ENCODE measurements at regions not wholly inside any gene's neighbourhood (a gene's known extent, or its start where the extent isn't known, plus 50 kb on each side); places are given as distances from the start of the nearest gene placed in this dataset.
"Not testable (repeated sequence)": the region's sequence is repeated elsewhere in the genome, so short reads cannot be mapped to it uniquely, and the experiment has no call there.

GRCh38 chr6:62819640-62820039, 391.6 kb upstream of the FKBP1C start:
- DNase-seq (ENCODE audit: low spot score): no peak

DNA sequence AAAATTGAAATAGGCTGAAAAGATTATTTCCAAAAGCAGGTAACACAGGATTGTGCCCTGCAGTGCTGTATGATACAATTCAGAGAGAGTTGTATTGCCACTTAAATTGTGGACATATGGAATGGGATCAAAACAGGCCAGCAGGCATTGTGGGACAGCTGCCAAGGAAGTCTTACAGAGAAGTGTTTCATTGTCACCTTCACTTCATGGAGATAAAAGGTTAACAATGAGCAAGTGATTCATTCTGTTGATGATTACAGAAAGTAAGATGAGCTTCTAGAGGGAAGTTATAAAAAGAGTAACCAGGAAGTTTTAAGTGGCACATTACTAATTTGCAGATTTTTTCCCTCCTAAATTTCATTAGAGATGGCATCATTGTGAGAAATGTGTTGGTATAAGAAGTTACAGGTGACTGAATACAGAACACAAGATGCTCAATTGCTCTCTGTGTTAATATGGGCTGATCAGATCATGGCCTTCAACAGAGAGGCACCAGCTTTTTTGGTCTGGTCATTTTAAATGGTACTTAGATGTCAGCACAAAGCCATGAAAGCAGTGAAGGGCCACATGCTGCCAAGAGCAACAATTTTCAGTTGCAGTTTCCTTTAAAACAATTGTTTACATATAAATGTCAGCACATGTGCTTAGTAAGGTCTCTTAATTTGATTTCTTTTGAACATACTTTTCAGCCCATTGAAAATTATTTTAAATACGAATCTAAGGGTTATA, 402.5 kb upstream of the FKBP1C start:
- DNase-seq (ENCODE audit: low spot score): no peak

DNA sequence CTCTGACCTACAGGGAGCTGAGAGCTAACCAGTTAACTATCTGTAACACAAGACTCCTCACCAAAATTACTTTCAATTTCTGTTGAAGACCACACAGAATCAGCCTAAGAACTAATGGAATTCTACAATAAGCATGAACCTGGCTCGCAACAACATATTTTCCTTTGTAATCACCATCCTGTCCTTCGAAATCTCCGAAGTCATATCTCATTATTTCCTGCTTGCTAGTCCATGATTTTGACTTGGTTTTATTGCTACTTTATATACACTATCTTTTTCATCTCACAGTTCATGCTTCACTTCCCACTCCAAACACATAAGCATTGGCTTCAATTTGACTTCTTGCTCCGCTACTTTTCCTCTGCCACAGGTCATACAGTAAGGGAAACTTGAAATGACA, 405.8 kb upstream of the FKBP1C start:
- DNase-seq (ENCODE audit: low spot score): no peak

DNA sequence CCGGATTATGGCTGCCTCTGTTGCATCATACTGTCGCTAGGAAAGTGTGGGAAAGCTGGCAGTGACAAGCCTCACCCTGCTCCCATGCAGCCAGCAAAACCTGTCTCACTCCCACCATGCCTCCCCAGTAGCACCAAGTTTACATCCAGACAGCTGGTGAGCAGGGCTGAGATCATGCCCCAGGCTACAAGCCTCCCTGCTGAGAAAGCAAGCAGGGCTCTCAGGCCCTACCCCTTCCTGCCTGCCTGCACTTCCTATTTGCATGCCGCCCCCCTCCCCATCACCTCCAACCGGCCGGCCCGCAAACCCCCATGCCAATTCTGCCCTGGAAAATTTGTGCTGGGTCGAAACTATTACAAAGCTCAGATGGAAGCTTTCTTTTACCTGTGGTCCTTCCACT, 408.2 kb upstream of the FKBP1C start:
- no peak for DNase-seq (ENCODE audit: low spot score)

GRCh38 chr6:62797190-62797589, 414.1 kb upstream of the FKBP1C start:
- no peak for DNase-seq (ENCODE audit: low spot score)

DNA sequence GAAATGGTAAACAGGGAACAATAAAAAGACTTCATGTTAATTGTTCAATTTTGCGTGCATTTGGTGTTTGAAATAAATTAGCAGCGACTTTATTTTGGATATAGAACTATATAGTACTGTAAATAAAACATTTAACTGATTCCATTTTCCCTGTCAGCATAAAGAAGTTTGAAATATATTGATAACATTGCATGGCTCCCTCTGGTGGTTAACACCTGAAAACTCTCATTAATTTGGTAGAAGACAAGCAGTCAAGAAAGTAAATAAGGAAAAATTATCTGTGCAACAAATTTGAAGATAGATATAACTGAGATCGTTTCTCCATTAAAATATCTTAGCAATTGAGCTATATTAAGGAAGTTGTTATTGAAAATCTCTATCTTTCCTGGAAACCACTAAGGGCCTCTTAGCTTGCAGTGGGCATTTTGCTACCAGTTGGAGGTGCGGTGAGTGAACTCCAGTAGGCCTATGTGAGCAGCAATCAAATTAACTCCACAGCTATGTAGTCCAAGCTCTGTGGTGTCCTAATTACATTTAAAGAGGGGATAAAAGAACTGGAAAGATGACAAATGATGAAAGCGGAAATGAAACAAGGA, 435.7 kb upstream of the FKBP1C start:
- peak; percentile 1 for DNase-seq (ENCODE audit: low spot score)

- not testable (repeated sequence) for DNase-seq (ENCODE audit: low spot score)
Measured at GRCh38 chr6:62766174-62766573, 445.1 kb upstream of the FKBP1C start.

- no peak for DNase-seq (ENCODE audit: low spot score)
Measured at GRCh38 chr6:62764841-62765240, 446.4 kb upstream of the FKBP1C start.

DNA sequence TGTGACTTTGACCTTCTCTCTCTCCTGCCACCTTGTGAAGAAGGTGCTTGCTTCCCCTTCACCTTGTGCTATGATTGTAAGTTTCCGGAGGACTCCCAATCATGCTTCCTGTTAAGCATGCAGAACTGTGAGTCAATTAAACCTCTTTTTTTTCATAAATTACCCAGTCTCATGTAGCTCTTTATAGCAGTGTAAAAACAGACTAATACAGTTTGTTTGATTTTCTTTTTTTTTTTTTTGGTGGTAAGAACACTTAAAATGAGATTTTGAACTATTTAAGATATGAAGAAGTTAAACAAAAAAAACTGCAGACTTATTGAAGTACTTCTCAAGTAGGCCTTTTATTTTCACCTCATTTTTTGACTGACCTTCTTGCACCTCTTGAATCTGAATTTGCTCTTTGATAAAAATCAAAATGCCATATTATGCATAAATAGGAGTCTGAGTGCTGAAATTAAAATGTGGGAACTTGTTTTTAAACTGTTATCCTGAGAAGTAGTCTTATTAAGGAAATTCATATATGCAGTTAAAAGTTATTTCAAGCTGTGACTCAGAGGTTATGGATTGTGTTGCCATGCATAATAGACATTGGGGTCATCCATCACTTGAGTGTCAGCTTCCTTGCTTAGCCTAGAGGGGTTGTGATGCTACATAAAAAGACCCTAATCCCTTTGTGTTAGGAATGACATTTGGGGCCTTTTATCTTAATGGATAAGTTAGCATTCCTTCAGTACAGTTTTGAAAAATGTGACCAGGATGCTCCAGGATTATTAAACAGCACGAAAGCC, 447.9 kb upstream of the FKBP1C start:
- DNase-seq (ENCODE audit: low spot score): no peak

DNA sequence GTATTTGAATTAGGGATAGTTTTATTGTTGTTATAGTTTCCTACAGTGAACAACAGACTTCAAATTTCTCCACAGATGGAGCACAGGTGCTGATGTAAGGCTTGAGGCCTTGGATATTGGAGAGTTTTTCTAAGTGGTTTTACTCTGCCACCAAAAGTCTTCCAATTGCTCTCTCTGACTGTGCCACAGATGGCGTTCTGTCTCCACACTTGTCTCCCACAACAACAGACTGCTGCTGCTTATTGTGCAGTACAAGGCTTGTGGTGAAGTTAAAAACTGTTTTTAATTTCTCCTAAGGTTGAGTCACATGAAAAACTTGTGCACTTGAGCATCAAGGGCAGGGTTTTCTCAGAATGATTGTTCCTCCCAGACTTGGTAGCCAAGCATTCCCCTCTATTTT, 460.9 kb upstream of the KHDRBS2 start:
- no peak for DNase-seq (ENCODE audit: low spot score)

DNA sequence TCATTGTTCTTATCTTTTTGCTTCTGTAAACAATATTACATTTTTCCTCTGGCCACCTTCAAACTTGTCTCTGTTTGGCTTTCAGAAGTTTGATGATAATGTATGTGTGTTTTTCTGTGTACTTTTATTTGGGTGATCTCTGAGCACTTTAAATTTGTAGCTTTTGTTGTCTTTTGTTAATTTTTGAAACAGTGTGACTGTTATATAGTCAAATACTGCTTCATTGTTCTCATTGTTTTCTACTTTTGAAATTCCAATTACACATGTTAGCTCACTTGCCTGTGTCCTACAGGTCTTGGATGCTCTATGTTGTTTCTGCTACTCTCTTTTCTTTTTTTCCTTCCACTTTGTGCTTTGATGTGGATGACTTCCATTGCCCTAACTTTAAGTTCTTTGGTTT, 460.1 kb upstream of the KHDRBS2 start:
- DNase-seq (ENCODE audit: low spot score): no peak

DNA sequence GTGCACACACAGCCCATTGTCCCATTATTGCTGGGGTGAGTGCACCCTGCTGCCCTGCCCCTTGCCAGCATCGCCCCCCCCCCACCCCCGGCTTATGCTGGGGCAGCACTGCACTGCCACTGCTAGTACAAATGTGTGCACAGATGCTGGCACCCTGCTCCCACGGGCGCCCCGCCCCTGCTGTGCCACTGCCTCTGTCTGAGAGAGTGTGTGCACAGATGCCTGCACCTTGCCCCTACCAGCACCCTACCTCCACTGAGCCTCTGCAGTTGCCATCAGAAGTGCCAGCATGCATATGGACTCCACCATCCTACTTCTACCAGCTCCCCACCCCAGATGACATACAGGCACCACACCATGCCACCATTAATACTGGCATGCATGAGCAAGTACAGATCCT, 454.6 kb upstream of the KHDRBS2 start:
- DNase-seq (ENCODE audit: low spot score): no peak

GRCh38 chr6:62740171-62740570, 454.1 kb upstream of the KHDRBS2 start:
- DNase-seq (ENCODE audit: low spot score): no peak

DNA sequence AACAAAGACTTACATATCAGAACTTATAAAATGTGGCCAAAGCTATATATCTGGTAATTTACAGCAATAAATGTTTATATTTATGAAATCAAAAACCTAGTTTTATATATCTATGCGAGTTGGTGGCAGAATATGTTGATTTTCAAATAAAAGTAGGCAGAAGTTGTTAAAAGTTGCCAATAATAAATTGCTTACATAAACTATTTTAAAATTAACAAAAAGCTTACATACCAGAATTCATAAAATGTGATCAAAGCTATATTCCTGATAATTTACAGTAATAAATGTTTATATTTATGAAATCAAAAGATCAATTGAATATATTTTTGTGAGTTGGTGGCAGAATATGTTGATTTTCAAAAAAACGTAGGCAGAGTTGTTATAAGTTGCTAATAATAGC, 451.8 kb upstream of the KHDRBS2 start:
- DNase-seq (ENCODE audit: low spot score): no peak

- DNase-seq (ENCODE audit: low spot score): no peak
Measured at GRCh38 chr6:62721408-62721807, 435.4 kb upstream of the KHDRBS2 start.

- DNase-seq (ENCODE audit: low spot score): no peak
Measured at GRCh38 chr6:62716719-62717118, 430.7 kb upstream of the KHDRBS2 start.

GRCh38 chr6:62714112-62714511, 428.1 kb upstream of the KHDRBS2 start:
- no peak for DNase-seq (ENCODE audit: low spot score)

GRCh38 chr6:62711750-62712149, 425.7 kb upstream of the KHDRBS2 start:
- DNase-seq (ENCODE audit: low spot score): no peak

DNA sequence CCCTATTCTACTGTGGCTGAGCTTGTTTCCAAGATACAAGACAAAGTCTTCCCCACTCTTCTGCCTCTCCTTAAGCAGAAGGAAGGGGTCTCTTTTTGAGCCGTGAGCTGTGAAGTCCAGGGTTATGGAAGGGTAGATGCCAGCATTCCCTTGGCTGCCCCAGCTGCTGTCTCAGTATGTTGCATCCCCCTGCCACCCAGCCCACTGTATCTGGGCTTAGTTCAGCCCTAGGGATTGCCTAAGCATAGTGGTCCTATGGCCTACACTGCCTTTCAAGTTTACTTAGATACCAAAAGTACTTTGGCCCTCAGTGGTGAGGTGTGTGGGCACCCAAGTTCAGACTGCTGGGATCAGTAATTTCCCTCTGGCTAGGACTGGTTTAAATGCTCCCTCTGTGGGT, 421.9 kb upstream of the KHDRBS2 start:
- no peak for DNase-seq (ENCODE audit: low spot score)

DNA sequence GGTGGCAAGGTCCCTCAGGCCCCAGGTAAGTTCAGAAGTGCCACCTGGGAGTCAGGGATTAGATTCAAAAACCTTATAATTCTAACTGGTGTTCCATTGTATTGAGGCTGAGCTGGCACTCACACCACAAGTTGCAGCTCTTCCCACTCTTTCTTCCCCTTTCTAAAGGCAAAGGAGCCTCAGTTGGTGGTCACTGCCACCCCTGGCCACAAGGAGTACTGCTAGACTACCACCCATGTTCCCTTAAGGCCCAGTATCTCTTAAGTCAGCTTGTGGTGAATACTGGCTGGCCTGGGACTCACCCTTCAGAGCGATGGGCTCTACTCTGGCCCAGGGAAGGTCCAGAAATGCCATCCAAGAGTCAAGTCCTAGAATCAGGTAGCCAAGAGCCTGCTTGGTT, 421.1 kb upstream of the KHDRBS2 start:
- no peak for DNase-seq (ENCODE audit: low spot score)

DNA sequence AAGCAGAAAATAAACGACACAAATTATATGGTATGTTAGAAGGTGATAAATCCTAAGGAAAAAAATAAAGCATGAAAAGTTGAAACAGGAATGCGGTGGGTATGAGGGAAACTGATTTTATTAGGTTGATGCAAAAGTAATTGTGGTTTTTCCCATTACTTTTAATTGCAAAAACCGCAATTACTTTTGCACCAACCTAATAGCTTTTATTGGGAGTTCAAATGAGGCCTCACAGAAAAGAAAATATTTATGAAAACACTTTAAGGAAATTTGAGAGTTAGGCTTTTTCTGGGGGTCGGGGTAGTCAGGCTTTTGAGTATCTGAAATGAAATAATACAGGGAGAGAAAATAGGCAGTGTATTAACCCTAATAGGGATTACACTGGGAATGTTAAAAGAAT, 397.0 kb upstream of the KHDRBS2 start:
- DNase-seq (ENCODE audit: low spot score): no peak

- no peak for DNase-seq (ENCODE audit: low spot score)
Measured at GRCh38 chr6:62681108-62681507, 395.1 kb upstream of the KHDRBS2 start.

DNA sequence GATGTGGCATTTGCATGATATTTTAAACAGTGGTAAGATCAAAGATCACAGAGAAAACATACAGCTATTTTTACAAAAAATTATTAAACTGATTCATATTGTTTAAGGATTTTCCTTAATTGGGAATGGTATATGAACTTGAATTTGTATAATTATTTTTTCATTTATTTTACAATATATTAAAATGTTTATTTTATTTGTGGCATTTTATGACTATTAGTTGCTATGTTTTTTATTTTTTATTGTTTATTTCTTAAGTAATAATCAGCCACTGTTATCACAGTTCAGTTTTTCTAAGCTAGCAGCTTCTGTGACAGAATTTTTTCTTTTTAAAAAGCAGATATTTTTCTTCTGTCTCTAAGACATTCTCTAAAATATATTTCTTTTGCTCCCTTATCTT, 387.0 kb upstream of the KHDRBS2 start:
- DNase-seq (ENCODE audit: low spot score): no peak
